ENCODE measurements at regions not wholly inside any gene's neighbourhood (a gene's known extent, or its start where the extent isn't known, plus 50 kb on each side); places are given as distances from the start of the nearest gene placed in this dataset.
A peak's percentile ranks its signal among the peaks of the same experiment; 100 is the strongest.

- peak; percentile 19 for DNase-seq (ENCODE audit: low spot score)
Observed at GRCh38 chr11:110984147-110984546, 261.4 kb upstream of the POU2AF2 start.

GRCh38 chr11:110982214-110982613, 263.3 kb upstream of the POU2AF2 start:
- DNase-seq (ENCODE audit: low spot score) = no peak

GRCh38 chr11:110979696-110980095, 265.8 kb upstream of the POU2AF2 start:
- no peak for DNase-seq (ENCODE audit: low spot score)

- no peak for DNase-seq (ENCODE audit: low spot score)
Observed at GRCh38 chr11:110977661-110978060, 265.4 kb upstream of the ARHGAP20 start.

- no peak for DNase-seq (ENCODE audit: low spot score)
Observed at GRCh38 chr11:110974731-110975130, 262.5 kb upstream of the ARHGAP20 start.

GRCh38 chr11:110973401-110973980, 261.3 kb upstream of the ARHGAP20 start:
- no peak for DNase-seq (ENCODE audit: low spot score)

GRCh38 chr11:110972640-110973039, 260.4 kb upstream of the ARHGAP20 start:
- DNase-seq (ENCODE audit: low spot score) = peak; percentile 76

GRCh38 chr11:110972106-110972505, 259.9 kb upstream of the ARHGAP20 start:
- no peak for DNase-seq (ENCODE audit: low spot score)

- peak; percentile 67 for DNase-seq (ENCODE audit: low spot score)
Observed at GRCh38 chr11:110971140-110971539, 258.9 kb upstream of the ARHGAP20 start.

GRCh38 chr11:110968348-110969062, 256.3 kb upstream of the ARHGAP20 start:
- DNase-seq (ENCODE audit: low spot score) = peak; percentile 20

GRCh38 chr11:110966131-110966530, 253.9 kb upstream of the ARHGAP20 start:
- DNase-seq (ENCODE audit: low spot score) = no peak

GRCh38 chr11:110962921-110963320, 250.7 kb upstream of the ARHGAP20 start:
- no peak for DNase-seq (ENCODE audit: low spot score)

- no peak for DNase-seq (ENCODE audit: low spot score)
Observed at GRCh38 chr11:110960167-110960566, 247.9 kb upstream of the ARHGAP20 start.

GRCh38 chr11:110958216-110958615, 246.0 kb upstream of the ARHGAP20 start:
- no peak for DNase-seq (ENCODE audit: low spot score)

GRCh38 chr11:110955776-110956175, 243.5 kb upstream of the ARHGAP20 start:
- no peak for DNase-seq (ENCODE audit: low spot score)

- no peak for DNase-seq (ENCODE audit: low spot score)
Observed at GRCh38 chr11:110951950-110952503, 239.8 kb upstream of the ARHGAP20 start.

GRCh38 chr11:110951037-110951949, 239.1 kb upstream of the ARHGAP20 start:
- no peak for DNase-seq (ENCODE audit: low spot score)

GRCh38 chr11:110948112-110948511, 235.9 kb upstream of the ARHGAP20 start:
- DNase-seq (ENCODE audit: low spot score) = peak; percentile 55

- no peak for DNase-seq (ENCODE audit: low spot score)
Observed at GRCh38 chr11:110947096-110947495, 234.9 kb upstream of the ARHGAP20 start.

- no peak for DNase-seq (ENCODE audit: low spot score)
Observed at GRCh38 chr11:110939471-110939870, 227.2 kb upstream of the ARHGAP20 start.

- no peak for DNase-seq (ENCODE audit: low spot score)
Observed at GRCh38 chr11:110935018-110935640, 222.9 kb upstream of the ARHGAP20 start.

GRCh38 chr11:110929129-110929528, 216.9 kb upstream of the ARHGAP20 start:
- no peak for DNase-seq (ENCODE audit: low spot score)

Measured in AG20443 (cell line).